Right ventricle myocardium inferior (tissue), 1 donor: ENCODE measurements at regions not wholly inside any gene's neighbourhood (a gene's known extent, or its start where the extent isn't known, plus 50 kb on each side); places are given as distances from the start of the nearest gene placed in this dataset.
"Not testable (repeated sequence)": the region's sequence is repeated elsewhere in the genome, so short reads cannot be mapped to it uniquely, and the experiment has no call there.

Experiments used
- ATAC-seq: fragments of 200-7000 bp; cut with Tn5 transposase; one replicate; pipeline ENCODE4 v1.9.1; 2020; ENCODE audit warnings: mild to moderate bottlenecking, moderate library complexity
- DNase-seq: peaks from one replicate; pipeline ENCODE4 v3.0.0; 2021; ENCODE audit errors: missing footprints
- intact Hi-C: fragments of 100-400 bp; cut with DNase I; formaldehyde crosslinking; loops from one replicate; pipeline ENCODE4 v1.11.0; 2022
- donor health status: DM: no; HTN: yes; CAD: no; lungs with severe emphysema.

- ATAC-seq (no peak), DNase-seq (no peak)
- intact Hi-C loops = no loop called here
These were observed 1114.2 kb upstream of the GOT2 start for GRCh38 chr16:59848296-59848695.

- intact Hi-C loops = no loop called here
- ATAC-seq = no peak
- DNase-seq = no peak
These were observed 1106.1 kb upstream of the GOT2 start for GRCh38 chr16:59840169-59840568.

GRCh38 chr16:59826767-59827166 lies 1092.7 kb upstream of the GOT2 start:
- no peak for DNase-seq
- intact Hi-C loops = no loop called here
- ATAC-seq = no peak

- peak; percentile 52 for DNase-seq
- ATAC-seq, intact Hi-C loops: not testable (repeated sequence)
These were observed 1075.4 kb upstream of the GOT2 start for GRCh38 chr16:59809488-59809887.

DNA sequence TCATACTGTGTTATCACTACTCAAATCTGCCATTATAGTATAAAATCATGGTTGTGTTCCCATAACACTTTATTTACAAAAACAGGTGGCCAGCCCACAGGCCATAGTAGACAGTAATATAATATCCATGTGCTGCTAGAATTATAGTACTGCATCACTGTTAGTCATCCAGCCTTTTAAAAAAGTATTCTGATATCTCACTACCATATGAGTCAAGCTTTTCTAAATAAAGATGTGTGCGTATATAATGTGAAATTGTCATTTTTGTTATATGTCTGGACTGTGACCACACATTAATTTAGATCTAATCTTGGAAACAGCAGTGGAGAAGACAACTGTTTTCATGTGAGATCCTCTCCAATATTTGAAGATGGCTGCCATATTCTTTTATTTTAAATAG lies 1049.1 kb upstream of the GOT2 start:
- intact Hi-C loops = no loop called here
- no peak for DNase-seq
- no peak for ATAC-seq

GRCh38 chr16:59773330-59773729 lies 1039.2 kb upstream of the GOT2 start:
- no peak for ATAC-seq
- no peak for DNase-seq
- intact Hi-C loops = no loop called here

DNA sequence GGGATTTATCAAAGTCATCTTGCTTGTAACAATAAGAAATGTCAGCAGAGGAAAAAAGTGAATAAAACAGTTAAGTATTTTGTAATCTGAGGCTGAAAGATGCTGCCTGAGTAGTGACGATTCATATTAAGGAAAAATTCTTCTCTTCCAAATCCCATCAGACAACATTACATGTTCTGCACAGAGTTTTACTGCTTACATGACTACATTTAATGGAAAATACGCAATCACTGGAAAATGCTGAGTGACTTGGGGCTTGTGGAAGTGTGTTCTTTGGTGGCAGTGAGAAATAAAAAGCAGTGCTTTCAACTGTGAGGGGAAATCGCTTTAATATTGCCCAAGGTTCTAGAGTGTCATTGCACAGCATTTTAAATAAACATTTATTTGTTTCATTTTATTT lies 1025.2 kb upstream of the GOT2 start:
- no peak for DNase-seq
- intact Hi-C loops = no loop called here
- no peak for ATAC-seq

GRCh38 chr16:59758848-59759247 lies 1024.7 kb upstream of the GOT2 start:
- intact Hi-C loops = no loop called here
- DNase-seq (no peak), ATAC-seq (no peak)

DNA sequence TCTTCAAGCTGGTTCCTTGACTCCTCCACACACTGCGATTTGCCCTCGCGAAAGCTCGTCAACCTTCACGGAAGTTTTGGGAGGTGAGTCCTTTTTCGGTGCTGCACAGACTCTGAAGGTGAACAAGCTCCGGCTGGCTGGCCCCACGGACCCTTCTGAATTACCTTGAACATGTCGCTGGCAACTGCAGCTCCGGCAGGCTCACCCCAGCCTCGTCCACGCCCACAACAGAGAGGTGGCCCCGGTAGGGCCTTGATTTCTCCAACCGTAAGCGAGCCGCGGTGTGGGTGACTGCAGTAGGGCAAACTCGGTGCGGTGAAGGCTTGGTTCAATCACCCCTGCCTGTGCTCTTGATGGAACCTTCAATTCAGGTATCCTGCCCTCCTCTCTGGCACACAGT lies 1020.7 kb upstream of the GOT2 start:
- DNase-seq (no peak), ATAC-seq (no peak)
- intact Hi-C loops = no loop called here

GRCh38 chr16:59749662-59750336 lies 1015.7 kb upstream of the GOT2 start:
- intact Hi-C loops = no loop called here
- ATAC-seq (no peak), DNase-seq (no peak)

DNA sequence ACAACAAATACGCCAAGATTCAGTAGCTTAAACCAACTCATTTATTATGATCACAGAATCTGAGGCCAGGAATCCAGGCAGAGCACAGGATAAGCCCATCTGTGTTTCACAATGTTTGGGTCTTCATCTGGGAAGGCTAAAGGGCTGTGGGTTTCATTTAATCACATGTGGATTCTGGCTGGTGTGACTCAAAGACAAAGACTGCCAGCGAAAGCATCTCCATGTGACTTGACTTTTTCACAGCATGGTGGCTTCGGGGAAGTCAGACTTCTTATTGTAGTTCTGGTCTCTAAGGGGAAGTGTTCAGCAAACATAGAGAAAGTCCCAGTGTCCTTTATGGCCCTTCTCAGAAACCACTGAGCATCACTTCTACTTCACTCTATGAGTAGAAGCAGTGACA lies 1014.4 kb upstream of the GOT2 start:
- intact Hi-C loops = no loop called here
- DNase-seq (no peak), ATAC-seq (no peak)

DNA sequence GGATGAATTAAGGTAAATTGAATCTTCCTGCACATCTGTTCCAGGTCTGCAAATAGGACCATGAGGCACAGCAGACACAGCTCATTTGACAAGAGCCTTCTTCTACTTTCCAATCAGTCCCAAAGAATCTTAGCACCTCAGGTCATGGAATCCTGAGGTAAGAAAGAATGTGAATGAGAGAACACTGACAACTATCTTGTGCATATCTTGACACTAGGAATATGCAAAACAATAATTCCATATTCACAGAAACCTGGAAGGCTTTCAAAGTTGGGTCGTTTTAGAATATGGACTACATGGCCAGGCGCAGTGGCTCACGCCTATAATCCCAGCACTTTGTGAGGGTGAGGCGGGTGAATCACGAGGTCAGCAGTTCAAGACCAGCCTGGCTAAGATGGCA lies 1009.4 kb upstream of the GOT2 start:
- intact Hi-C loops = no loop called here
- ATAC-seq (no peak), DNase-seq (no peak)

- no peak for ATAC-seq
- intact Hi-C loops = no loop called here
- no peak for DNase-seq
These were observed 1006.7 kb upstream of the GOT2 start for GRCh38 chr16:59740858-59741257.

GRCh38 chr16:59737274-59737673 lies 1003.2 kb upstream of the GOT2 start:
- DNase-seq (no peak), ATAC-seq (no peak)
- intact Hi-C loops = no loop called here

- intact Hi-C loops = no loop called here
- no peak for ATAC-seq
- no peak for DNase-seq
These were observed 999.2 kb upstream of the GOT2 start for GRCh38 chr16:59733321-59733720.

DNA sequence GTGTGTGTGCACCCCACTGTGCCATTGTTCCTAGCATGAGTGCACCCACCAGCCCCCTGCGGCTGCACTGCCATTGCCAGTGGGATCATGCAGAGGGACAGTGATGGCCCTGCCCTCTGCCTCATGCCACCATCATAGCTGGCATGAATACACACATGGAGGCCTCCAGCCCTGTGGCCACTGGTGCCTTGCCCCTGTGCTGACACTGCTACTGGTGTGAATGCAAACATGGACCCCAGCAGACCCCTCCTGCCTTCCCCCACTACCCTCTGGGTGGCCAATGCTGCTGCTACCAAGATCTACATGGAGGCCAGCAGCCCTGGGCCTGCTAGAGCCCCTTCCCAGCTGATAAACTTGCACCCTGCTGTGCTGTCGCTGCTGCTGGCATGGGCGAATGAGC lies 995.5 kb upstream of the GOT2 start:
- intact Hi-C loops = no loop called here
- DNase-seq = peak; percentile 55
- no peak for ATAC-seq

DNA sequence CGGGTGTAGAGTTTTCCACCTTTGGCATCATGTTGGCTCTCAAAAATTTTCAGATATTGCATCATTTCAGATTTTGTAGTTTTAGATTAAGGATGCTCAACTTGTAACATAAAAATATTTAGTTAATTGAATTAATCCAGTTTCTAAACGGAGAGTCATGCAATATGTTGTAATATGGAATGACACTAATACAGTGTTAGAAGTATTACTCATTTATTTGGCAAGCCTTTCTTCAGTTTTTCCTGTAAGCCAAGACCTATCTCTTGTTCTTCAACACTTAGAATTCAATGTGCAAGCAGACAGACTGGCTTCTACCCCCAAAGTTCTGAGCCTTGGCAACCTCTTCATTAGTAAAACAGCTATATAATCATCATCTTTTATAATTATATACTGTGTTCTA lies 985.0 kb upstream of the GOT2 start:
- intact Hi-C loops = no loop called here
- DNase-seq = no peak
- no peak for ATAC-seq

DNA sequence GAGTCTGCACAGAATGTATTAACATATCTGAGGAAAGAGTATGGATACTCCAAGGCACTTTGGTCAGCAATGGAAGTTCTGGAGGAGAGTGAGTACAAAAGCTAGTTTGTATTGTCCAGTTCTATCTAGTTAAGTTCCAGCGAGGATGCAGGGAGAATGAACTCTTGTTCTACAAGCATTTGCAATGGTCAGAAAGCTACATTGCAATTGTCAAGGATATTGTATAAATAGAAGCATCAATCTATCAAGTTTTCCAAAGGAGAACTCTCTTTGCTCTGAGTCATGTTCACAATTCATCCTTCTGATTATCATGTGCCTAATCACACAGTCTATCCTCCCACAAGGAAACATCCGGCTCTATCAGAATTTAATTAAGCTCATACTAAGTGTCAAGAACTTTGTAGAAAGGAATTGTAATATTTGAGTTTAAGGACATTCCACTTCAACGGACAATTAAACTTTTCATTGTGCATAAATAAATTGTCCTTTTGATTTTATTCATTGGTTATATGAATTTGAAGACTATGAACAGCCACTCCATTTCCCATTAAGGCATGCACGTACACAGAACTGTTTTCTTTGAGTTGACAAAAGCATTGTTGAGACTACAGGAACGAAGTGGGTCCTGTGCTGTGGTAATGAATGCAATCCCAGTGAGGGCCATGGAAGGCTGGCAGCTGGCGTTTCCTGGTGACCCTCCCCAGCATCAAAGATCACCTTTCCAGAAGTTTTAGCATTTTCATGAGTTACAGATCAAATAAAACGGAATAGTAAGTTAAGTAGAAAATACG lies 973.5 kb upstream of the GOT2 start:
- ATAC-seq (no peak), DNase-seq (no peak)
- intact Hi-C loops = no loop called here

DNA sequence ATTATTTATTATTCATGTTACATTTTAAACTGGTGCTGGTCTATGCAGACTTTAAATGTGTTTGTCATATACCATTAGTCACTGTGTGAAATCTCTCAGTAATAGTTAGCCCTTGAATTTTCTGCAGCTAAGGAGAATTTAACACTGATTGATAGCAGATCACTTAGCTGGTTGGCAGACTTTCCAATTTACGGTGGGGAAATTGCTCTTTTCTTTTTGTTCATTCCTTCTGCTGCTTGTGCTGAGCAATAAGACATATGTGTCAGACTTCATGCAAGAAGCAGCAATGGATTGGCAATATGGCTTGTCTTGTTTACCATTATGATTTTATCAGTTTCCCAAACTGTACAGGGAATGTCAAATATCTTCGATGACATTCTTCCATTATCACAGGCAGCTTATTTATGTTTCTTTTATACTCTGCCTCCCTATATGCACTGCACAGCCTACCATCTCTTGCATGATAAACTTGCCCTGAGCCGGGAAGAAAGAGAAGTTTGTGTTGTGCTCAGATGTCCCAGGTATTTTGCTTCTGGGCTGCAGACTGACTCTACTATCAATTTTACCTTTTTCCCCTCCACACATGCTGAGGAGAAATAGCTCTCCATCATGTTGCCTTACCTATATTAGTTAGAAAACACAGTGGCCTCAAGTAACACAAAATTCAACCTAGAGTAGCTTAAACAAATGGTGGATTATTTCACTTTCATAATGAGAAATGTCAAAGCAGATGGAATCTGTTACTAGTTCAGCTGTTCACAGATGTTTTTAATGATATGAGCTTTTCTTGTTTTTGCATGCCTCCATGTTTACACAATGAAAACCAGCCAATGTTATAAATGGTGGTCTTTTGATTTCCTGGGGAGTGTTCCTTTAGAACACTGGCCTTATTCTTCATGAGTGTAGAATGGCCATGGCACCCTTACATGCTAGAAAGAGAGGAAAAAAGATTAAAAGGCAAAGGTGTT lies 968.1 kb upstream of the GOT2 start:
- ATAC-seq (no peak), DNase-seq (no peak)
- intact Hi-C loops = no loop called here

DNA sequence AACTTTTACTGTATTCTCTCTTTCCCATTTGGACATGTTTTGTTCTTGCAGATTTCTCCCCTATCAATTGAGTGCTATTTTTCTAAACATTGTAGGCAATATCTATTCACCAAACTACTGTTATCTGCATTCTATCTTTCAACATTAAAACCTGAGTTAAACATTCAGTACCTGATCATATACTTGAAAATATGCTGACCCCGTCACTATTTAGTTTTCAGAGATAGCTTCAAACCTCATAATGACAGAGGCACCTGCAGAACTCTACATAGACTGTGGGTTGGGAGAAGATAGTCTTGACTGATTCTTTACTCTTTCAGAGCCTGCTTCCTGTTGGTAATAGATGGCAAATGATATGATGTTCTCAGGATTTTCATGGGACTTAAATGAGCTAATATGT lies 965.7 kb upstream of the GOT2 start:
- DNase-seq = no peak
- ATAC-seq = no peak
- intact Hi-C loops = no loop called here
